Keratinocyte (primary cell): ENCODE measurements at regions not wholly inside any gene's neighbourhood (a gene's known extent, or its start where the extent isn't known, plus 50 kb on each side); places are given as distances from the start of the nearest gene placed in this dataset.

Source experiments
- DNase-seq: peaks from one replicate; pipeline ENCODE4 v3.0.0-alpha.2; 2011; ENCODE audit warnings: low read depth, missing footprints, low spot score
- FAIRE-seq: peaks from 2 replicates; lab custom pipeline; 2011; peaks lifted over from hg19 to GRCh38; lab: Jason Lieb, UNC
- H2AFZ ChIP-seq: 2 replicates; pipeline ENCODE4 v1.6.0; 2012; ENCODE audit warnings: low read length, control low read depth, inconsistent platforms; ENCODE audit not compliant: control insufficient read depth
- H3K27ac ChIP-seq: 2 replicates; pipeline ENCODE4 v1.5.1; 2011; ENCODE audit warnings: low read length; ENCODE audit not compliant: control insufficient read depth, insufficient read depth
- H3K27me3 ChIP-seq: 3 replicates; pipeline ENCODE4 v1.6.0; 2011; ENCODE audit warnings: low read length; ENCODE audit not compliant: control insufficient read depth, insufficient read depth; ENCODE audit errors: extremely low read depth
- H3K36me3 ChIP-seq, 2 experiments: 2 replicates in 1 of 2; 3 replicates in 1 of 2; pipeline ENCODE4 v1.5.1; 2011; ENCODE audit warnings: low read length in 2 of 2, mild to moderate bottlenecking in 1 of 2; ENCODE audit not compliant: control insufficient read depth in 2 of 2, insufficient read depth in 2 of 2; ENCODE audit errors: extremely low read depth in 1 of 2
- H3K4me1 ChIP-seq: 3 replicates; pipeline ENCODE4 v1.5.1; 2011; ENCODE audit warnings: low read length; ENCODE audit not compliant: control insufficient read depth, insufficient read depth; ENCODE audit errors: extremely low read depth
- H3K4me2 ChIP-seq: 3 replicates; pipeline ENCODE4 v1.6.0; 2011; ENCODE audit warnings: low read depth, low read length; ENCODE audit not compliant: control insufficient read depth, insufficient read depth; ENCODE audit errors: extremely low read depth
- H3K4me3 ChIP-seq, 3 experiments: fragments of 200-600 bp in 1 of 3; sonication (generic) in 1 of 3; 2 replicates in 2 of 3; 3 replicates in 1 of 3; pipeline ENCODE4 v1.5.1; 2011 to 2016; ENCODE audit warnings: low read length in 3 of 3, mild to moderate bottlenecking in 3 of 3, control low read depth in 2 of 3, inconsistent platforms in 1 of 3, low read depth in 1 of 3, mixed read lengths in 1 of 3, mixed run types in 1 of 3, moderate library complexity in 1 of 3; ENCODE audit not compliant: control insufficient read depth in 2 of 3, insufficient read depth in 2 of 3; ENCODE audit errors: extremely low read depth in 1 of 3
- H3K79me2 ChIP-seq: 2 replicates; pipeline ENCODE4 v1.6.0; 2012; ENCODE audit warnings: low read length; ENCODE audit not compliant: control insufficient read depth, insufficient read depth
- H3K9ac ChIP-seq: 3 replicates; pipeline ENCODE4 v1.6.0; 2011; ENCODE audit warnings: low read length; ENCODE audit not compliant: control insufficient read depth, insufficient read depth; ENCODE audit errors: extremely low read depth
- H3K9me1 ChIP-seq: 3 replicates; pipeline ENCODE4 v1.6.0; 2011; ENCODE audit warnings: low read length; ENCODE audit not compliant: control insufficient read depth, insufficient read depth; ENCODE audit errors: extremely low read depth
- H3K9me3 ChIP-seq: 2 replicates; pipeline ENCODE4 v1.5.1; 2012; ENCODE audit warnings: low read depth, low read length; ENCODE audit not compliant: control insufficient read depth
- H4K20me1 ChIP-seq: 3 replicates; pipeline ENCODE4 v1.6.0; 2011; ENCODE audit warnings: low read length; ENCODE audit not compliant: control insufficient read depth, insufficient read depth; ENCODE audit errors: extremely low read depth
- CTCF ChIP-seq, 3 experiments: IDR thresholded peaks in 1 of 3; conservative IDR thresholded peaks in 1 of 3; optimal IDR thresholded peaks in 1 of 3; 2 replicates in 2 of 3; 3 replicates in 1 of 3; pipeline versions ENCODE3 to v1.5.1; 2011; ENCODE audit warnings: low read length in 3 of 3, mild to moderate bottlenecking in 3 of 3, moderate library complexity in 2 of 3, control low read depth in 1 of 3, inconsistent platforms in 1 of 3; ENCODE audit not compliant: insufficient read depth in 2 of 3; ENCODE audit errors: extremely low read depth in 1 of 3
- EZH2 ChIP-seq: IDR thresholded peaks from one replicate; pipeline ENCODE4 v1.6.1; 2012; ENCODE audit warnings: inconsistent platforms, mild to moderate bottlenecking, low read length, moderate library complexity
- dilution Hi-C: fragments of 300-500 bp; cut with MboI; formaldehyde crosslinking; loops from one replicate; pipeline ENCODE4 v1.7.0; 2020; ENCODE audit warnings: low sequenced_read_pairs; ENCODE audit not compliant: extremely low pct_ligation_motif_present

GRCh38 chr13:90776051-90776748 is 571.3 kb upstream of the MIR17HG start:
- FAIRE-seq = no peak
- Histone ChIP-seq H3K9ac (no peak overlapping the region), H3K4me3 (no peak overlapping the region), H2AFZ (no peak overlapping the region), H3K27ac (no peak overlapping the region), H3K9me3 (no peaks in the 10 kb centered on the region), H3K4me1 (no peaks in the 10 kb centered on the region), H3K27me3 (no peaks in the 10 kb centered on the region), H3K36me3 (no peaks in the 10 kb centered on the region), H3K4me2 (no peak overlapping the region), H4K20me1 (no peaks in the 10 kb centered on the region), H3K79me2 (no peaks in the 10 kb centered on the region), H3K9me1 (no peaks in the 10 kb centered on the region)
- DNase-seq = no peak
- TF ChIP-seq CTCF (optimal IDR thresholded peaks at IDR 0.05 in 1 of 3, IDR thresholded peaks at IDR 0.05 in 1 of 3, conservative IDR thresholded peaks at IDR 0.05 in 1 of 3; ENCODE audit: extremely low read depth in 1 of 3, insufficient read depth in 2 of 3, low read length in 3 of 3) (no peak), EZH2 (no peak)
- dilution Hi-C loops = no loop called here

GRCh38 chr13:90783273-90783672 is 564.2 kb upstream of the MIR17HG start:
- Histone ChIP-seq H3K4me3 (no peak overlapping the region), H3K27me3 (no peaks in the 10 kb centered on the region)
- dilution Hi-C loops = no loop called here

More at GRCh38 chr13:90783273-90783672, 564.2 kb upstream of the MIR17HG start:
- no peaks in the 10 kb centered on the region for H4K20me1 ChIP-seq
- no peak overlapping the region for H2AFZ ChIP-seq
- H3K4me2 ChIP-seq = no peak overlapping the region
- no peak for TF ChIP-seq CTCF (optimal IDR thresholded peaks at IDR 0.05 in 1 of 3, IDR thresholded peaks at IDR 0.05 in 1 of 3, conservative IDR thresholded peaks at IDR 0.05 in 1 of 3; ENCODE audit: extremely low read depth in 1 of 3, insufficient read depth in 2 of 3, low read length in 3 of 3)
- TF ChIP-seq EZH2 = no peak
- H3K9me3 ChIP-seq = no peaks in the 10 kb centered on the region
- no peaks in the 10 kb centered on the region for H3K36me3 ChIP-seq
- no peaks in the 10 kb centered on the region for H3K79me2 ChIP-seq
- no peak overlapping the region for H3K9ac ChIP-seq
- DNase-seq = no peak
- no peak for FAIRE-seq
- no peaks in the 10 kb centered on the region for H3K9me1 ChIP-seq
- H3K4me1 ChIP-seq = no peaks in the 10 kb centered on the region
- H3K27ac ChIP-seq = no peak overlapping the region
